HepG2 (cell line): ENCODE measurements at regions not wholly inside any gene's neighbourhood (a gene's known extent, or its start where the extent isn't known, plus 50 kb on each side); places are given as distances from the start of the nearest gene placed in this dataset.

ENCODE experiments used
- CREB3 ChIP-seq: sonication (generic); formaldehyde crosslinking; IDR thresholded peaks from 2 replicates; pipeline ENCODE4 v1.5.0; 2020; ENCODE audit warnings: missing genetic modification reagents
- ETV6 ChIP-seq: sonication (generic); formaldehyde crosslinking; conservative IDR thresholded peaks from 2 replicates; pipeline ENCODE4 v1.4.0; 2020; ENCODE audit warnings: missing genetic modification reagents
- EZH2 ChIP-seq: conservative IDR thresholded peaks from 2 replicates; pipeline ENCODE4 v1.6.1; 2012; ENCODE audit warnings: mild to moderate bottlenecking, low read depth, low read length, moderate library complexity
- SSRP1 ChIP-seq: IDR thresholded peaks from 2 replicates; pipeline ENCODE4 v1.6.1; 2016; ENCODE audit warnings: control low read depth
- TRIM22 ChIP-seq: fragments of 450-650 bp; IDR thresholded peaks from 2 replicates; pipeline ENCODE4 v1.6.1; 2017
- UBTF ChIP-seq: sonication (generic); formaldehyde crosslinking; IDR thresholded peaks from 2 replicates; pipeline ENCODE4 v1.4.0; 2020; ENCODE audit warnings: mild to moderate bottlenecking, missing genetic modification reagents
- ZFP62 ChIP-seq: sonication (generic); formaldehyde crosslinking; IDR thresholded peaks from 2 replicates; pipeline ENCODE4 v1.4.0; 2020; ENCODE audit warnings: missing genetic modification reagents
- ZNF318 ChIP-seq: sonication (generic); formaldehyde crosslinking; IDR thresholded peaks from 2 replicates; pipeline ENCODE4 v1.4.0; 2020; ENCODE audit warnings: mild to moderate bottlenecking, missing genetic modification reagents
- ZNF569 ChIP-seq: sonication (generic); formaldehyde crosslinking; IDR thresholded peaks from 2 replicates; pipeline ENCODE4 v1.5.0; 2020; ENCODE audit warnings: mild to moderate bottlenecking, missing genetic modification reagents, moderate library complexity, borderline replicate concordance
- ZNF644 ChIP-seq: IDR thresholded peaks from 2 replicates; pipeline ENCODE4 v1.6.1; 2016; ENCODE audit warnings: low read depth
- ZNF737 ChIP-seq: sonication (generic); formaldehyde crosslinking; IDR thresholded peaks from 2 replicates; pipeline ENCODE4 v1.5.0; 2020; ENCODE audit warnings: missing genetic modification reagents, mild to moderate bottlenecking, borderline replicate concordance

- TF ChIP-seq UBTF (CRISPR knock-in tag) (peak; percentile 89), ZNF318 (no peak; the same call in none of the 2 replicates), SSRP1 (CRISPR knock-in tag) (peak; percentile 98), CREB3 (no peak; the same call in 1 of the 2 replicates), ZNF644 (CRISPR knock-in tag) (peak; percentile 60), EZH2 (no peak), ZNF569 (CRISPR knock-in tag) (no peak), TRIM22 (no peak), ETV6 (peak; percentile 99), ZFP62 (CRISPR knock-in tag) (no peak), ZNF737 (CRISPR knock-in tag) (no peak)
These were observed 110.1 kb upstream of the PTPN1 start (continued) for GRCh38 chr20:50399917-50400704.
